ENCODE measurements at regions not wholly inside any gene's neighbourhood (a gene's known extent, or its start where the extent isn't known, plus 50 kb on each side); places are given as distances from the start of the nearest gene placed in this dataset.

- Histone ChIP-seq H3F3A (ENCODE audit: insufficient read depth, low read length, poor library complexity, severe bottlenecking) (no peaks in the 10 kb centered on the region), H3K9me2 (ENCODE audit: insufficient read depth, low read length) (no peaks in the 10 kb centered on the region), H3K9me3 (ENCODE audit: low read length) (no peaks in the 10 kb centered on the region), H3K27me3 (ENCODE audit: insufficient read depth, low read depth, low read length) (no peaks in the 10 kb centered on the region), H3K27ac (ENCODE audit: low read length) (no peak overlapping the region), H4K20me1 (ENCODE audit: insufficient read depth) (no peaks in the 10 kb centered on the region), H3K4me2 (ENCODE audit: low read length) (no peak overlapping the region), H3K36me3 (ENCODE audit: insufficient read depth, low read length) (no peaks in the 10 kb centered on the region), H2AFZ (ENCODE audit: low read depth, low read length) (no peak overlapping the region), H3K9ac (ENCODE audit: low read length) (no peak overlapping the region), H3K79me2 (replicated peaks; ENCODE audit: insufficient read depth, low read length) (no peaks in the 10 kb centered on the region), H3K4me3 (ENCODE audit: low read length) (no peak overlapping the region)
- TF ChIP-seq CTCF (IDR thresholded peaks at IDR 0.05; ENCODE audit: poor library complexity, severe bottlenecking) (peak; percentile 57), MXI1 (conservative IDR thresholded peaks at IDR 0.05; ENCODE audit: poor library complexity, severe bottlenecking) (no peak), POLR2AphosphoS5 (IDR thresholded peaks at IDR 0.05) (no peak), SMC3 (conservative IDR thresholded peaks at IDR 0.05; ENCODE audit: poor library complexity) (peak; percentile 69), RAD21 (conservative IDR thresholded peaks at IDR 0.05) (peak; percentile 67), EP300 (conservative IDR thresholded peaks at IDR 0.05; ENCODE audit: poor library complexity, severe bottlenecking) (no peak), EZH2 (IDR thresholded peaks at IDR 0.05; ENCODE audit: borderline replicate concordance, insufficient read depth, low read length, poor library complexity, severe bottlenecking) (no peak), TAF1 (IDR thresholded peaks at IDR 0.05; ENCODE audit: low read depth) (no peak), REST (IDR thresholded peaks at IDR 0.05; ENCODE audit: borderline replicate concordance) (no peak)
These were observed 189.1 kb upstream of the C1QTNF7 start for GRCh38 chr4:15238720-15239119.

- H3K27ac ChIP-seq (ENCODE audit: low read length) = no peak overlapping the region
- H4K20me1 ChIP-seq (ENCODE audit: insufficient read depth) = no peaks in the 10 kb centered on the region
- H3K36me3 ChIP-seq (ENCODE audit: insufficient read depth, low read length) = no peaks in the 10 kb centered on the region
- no peaks in the 10 kb centered on the region for H3K27me3 ChIP-seq (ENCODE audit: insufficient read depth, low read depth, low read length)
- no peaks in the 10 kb centered on the region for H3K9me3 ChIP-seq (ENCODE audit: low read length)
- no peak overlapping the region for H3K4me2 ChIP-seq (ENCODE audit: low read length)
- no peaks in the 10 kb centered on the region for H3F3A ChIP-seq (ENCODE audit: insufficient read depth, low read length, poor library complexity, severe bottlenecking)
- no peak for TF ChIP-seq SMC3 (conservative IDR thresholded peaks at IDR 0.05; ENCODE audit: poor library complexity)
- TF ChIP-seq REST (IDR thresholded peaks at IDR 0.05; ENCODE audit: borderline replicate concordance) = no peak
- TF ChIP-seq POLR2AphosphoS5 (IDR thresholded peaks at IDR 0.05) = no peak
- TF ChIP-seq EP300 (conservative IDR thresholded peaks at IDR 0.05; ENCODE audit: poor library complexity, severe bottlenecking) = no peak
- no peak for TF ChIP-seq EZH2 (IDR thresholded peaks at IDR 0.05; ENCODE audit: borderline replicate concordance, insufficient read depth, low read length, poor library complexity, severe bottlenecking)
- no peak for TF ChIP-seq TAF1 (IDR thresholded peaks at IDR 0.05; ENCODE audit: low read depth)
- TF ChIP-seq MXI1 (conservative IDR thresholded peaks at IDR 0.05; ENCODE audit: poor library complexity, severe bottlenecking) = no peak
- TF ChIP-seq CTCF (IDR thresholded peaks at IDR 0.05; ENCODE audit: poor library complexity, severe bottlenecking) = no peak
- TF ChIP-seq RAD21 (conservative IDR thresholded peaks at IDR 0.05) = no peak
- H3K79me2 ChIP-seq (replicated peaks; ENCODE audit: insufficient read depth, low read length) = no peaks in the 10 kb centered on the region
- no peak overlapping the region for H3K4me3 ChIP-seq (ENCODE audit: low read length)
- no peak overlapping the region for H2AFZ ChIP-seq (ENCODE audit: low read depth, low read length)
- H3K9ac ChIP-seq (ENCODE audit: low read length) = no peak overlapping the region
- H3K9me2 ChIP-seq (ENCODE audit: insufficient read depth, low read length) = no peaks in the 10 kb centered on the region
These were observed 188.0 kb upstream of the C1QTNF7 start for GRCh38 chr4:15239866-15240265.

All from neural cell (in vitro differentiated cells).